Esophagus squamous epithelium (tissue), 4 donors: ENCODE measurements at regions not wholly inside any gene's neighbourhood (a gene's known extent, or its start where the extent isn't known, plus 50 kb on each side); places are given as distances from the start of the nearest gene placed in this dataset.

Source experiments
- CTCF ChIP-seq, 6 experiments: fragments of 450-650 bp in 4 of 6; fragments of 200-600 bp in 2 of 6; sonication (generic) in 2 of 6; IDR thresholded peaks; one replicate each; pipeline ENCODE4 v1.5.1; 2016 to 2019; ENCODE audit warnings: antibody characterized with exemption in 6 of 6, mild to moderate bottlenecking in 4 of 6, moderate library complexity in 4 of 6
- POLR2A ChIP-seq, 4 donors: fragments of 450-650 bp; IDR thresholded peaks; one replicate each; pipeline ENCODE4 v1.6.1; 2017; ENCODE audit warnings: antibody characterized with exemption in 4 of 4, mild to moderate bottlenecking in 4 of 4, moderate library complexity in 3 of 4

GRCh38 chrX:130990723-130991122 lies 67.4 kb upstream of the ARHGAP36 start:
- no peak for TF ChIP-seq CTCF (IDR thresholded peaks at IDR 0.05)
- no peak for TF ChIP-seq POLR2A (IDR thresholded peaks at IDR 0.05)
